Midbrain (tissue), 1 donor: ENCODE measurements at regions not wholly inside any gene's neighbourhood (a gene's known extent, or its start where the extent isn't known, plus 50 kb on each side); places are given as distances from the start of the nearest gene placed in this dataset.
"Not testable (repeated sequence)": the region's sequence is repeated elsewhere in the genome, so short reads cannot be mapped to it uniquely, and the experiment has no call there.

Source experiments
- DNase-seq: peaks from one replicate; lab custom pipeline; 2025; lab: John Stamatoyannopoulos, UW

- DNase-seq, result not testable (repeated sequence)
Observed at GRCh38 chr4:3381208-3381607, 60.6 kb upstream of the HGFAC start.

GRCh38 chr4:3382251-3382650 is 59.5 kb upstream of the HGFAC start:
- DNase-seq, result no peak

GRCh38 chr4:3384391-3384770 is 57.4 kb upstream of the HGFAC start:
- DNase-seq, result no peak

- no peak for DNase-seq
Observed at GRCh38 chr4:3384771-3385710, 56.7 kb upstream of the HGFAC start.

GRCh38 chr4:3385711-3386420 is 55.9 kb upstream of the HGFAC start:
- DNase-seq, result no peak

- DNase-seq, result no peak
Observed at GRCh38 chr4:3386526-3386925, 55.2 kb upstream of the HGFAC start.

- DNase-seq, result no peak
Observed at GRCh38 chr4:3387154-3387942, 54.4 kb upstream of the HGFAC start.

GRCh38 chr4:3387943-3388361 is 53.8 kb upstream of the HGFAC start:
- peak; percentile 54 for DNase-seq

GRCh38 chr4:3388471-3389232 is 53.1 kb upstream of the HGFAC start:
- peak; percentile 23 for DNase-seq

GRCh38 chr4:3389233-3390215 is 52.2 kb upstream of the HGFAC start:
- DNase-seq, result no peak

- DNase-seq, result no peak
Observed at GRCh38 chr4:3390288-3390811, 51.4 kb upstream of the HGFAC start.

GRCh38 chr4:3391422-3391821 is 50.3 kb upstream of the HGFAC start:
- DNase-seq, result no peak
